OCI-LY1 (cell line): ENCODE measurements at regions not wholly inside any gene's neighbourhood (a gene's known extent, or its start where the extent isn't known, plus 50 kb on each side); places are given as distances from the start of the nearest gene placed in this dataset.

ENCODE experiments used
- H2AFZ ChIP-seq: fragments of 200-600 bp; sonication (generic), shearing (Covaris generic); 2 replicates; pipeline ENCODE4 v1.6.0; 2014; ENCODE audit warnings: antibody characterized with exemption, mild to moderate bottlenecking, low read length
- H3F3A ChIP-seq: fragments of 200-600 bp; sonication (generic), shearing (Covaris generic); 2 replicates; pipeline ENCODE4 v1.6.0; 2014; ENCODE audit warnings: mild to moderate bottlenecking, antibody characterized with exemption, low read length, moderate library complexity; ENCODE audit not compliant: insufficient read depth
- H3K27ac ChIP-seq: fragments of 200-600 bp; sonication (generic); 2 replicates; pipeline ENCODE4 v1.5.1; 2014; ENCODE audit warnings: low read length, mixed run types, mild to moderate bottlenecking, low read depth; ENCODE audit not compliant: poor library complexity, severe bottlenecking
- H3K27me3 ChIP-seq: fragments of 200-600 bp; sonication (generic); 2 replicates; pipeline ENCODE4 v1.6.0; 2014; ENCODE audit warnings: antibody characterized with exemption, mild to moderate bottlenecking, low read length, moderate library complexity; ENCODE audit not compliant: insufficient read depth
- H3K36me3 ChIP-seq: fragments of 200-600 bp; sonication (generic); 2 replicates; pipeline ENCODE4 v1.6.1; 2014; ENCODE audit warnings: mild to moderate bottlenecking, antibody characterized with exemption, low read length, moderate library complexity, mixed read lengths; ENCODE audit not compliant: insufficient read depth
- H3K4me1 ChIP-seq: fragments of 200-600 bp; sonication (generic); 2 replicates; pipeline ENCODE4 v1.5.1; 2014; ENCODE audit warnings: mild to moderate bottlenecking, low read length, moderate library complexity; ENCODE audit not compliant: insufficient read depth, severe bottlenecking
- H3K4me2 ChIP-seq: fragments of 200-600 bp; sonication (generic), shearing (Covaris generic); 2 replicates; pipeline ENCODE4 v1.6.1; 2014; ENCODE audit warnings: low read length
- H3K4me3 ChIP-seq: fragments of 200-600 bp; sonication (generic); 2 replicates; pipeline ENCODE4 v1.5.1; 2014; ENCODE audit warnings: low read length, low read depth, mild to moderate bottlenecking, mixed read lengths; ENCODE audit not compliant: poor library complexity, severe bottlenecking
- H3K79me2 ChIP-seq: fragments of 200-600 bp; shearing (Covaris generic); 2 replicates; pipeline ENCODE4 v1.6.1; 2016; ENCODE audit warnings: mixed run types, low read length, mixed read lengths; ENCODE audit not compliant: insufficient read depth
- H3K9ac ChIP-seq: fragments of 200-600 bp; sonication (generic), shearing (Covaris generic); 2 replicates; pipeline ENCODE4 v1.6.1; 2014; ENCODE audit warnings: mild to moderate bottlenecking, low read length, mixed read lengths
- H3K9me2 ChIP-seq: fragments of 200-600 bp; sonication (generic), shearing (Covaris generic); 2 replicates; pipeline ENCODE4 v1.6.1; 2014; ENCODE audit warnings: low read depth, mild to moderate bottlenecking, low read length, mixed read lengths
- H3K9me3 ChIP-seq: fragments of 200-600 bp; shearing (Covaris generic); 2 replicates; pipeline ENCODE4 v1.6.1; 2014; ENCODE audit warnings: low read length, mixed read lengths
- H4K20me1 ChIP-seq: fragments of 200-600 bp; sonication (generic), shearing (Covaris generic); 2 replicates; pipeline ENCODE4 v1.6.0; 2016; ENCODE audit warnings: mild to moderate bottlenecking, low read length; ENCODE audit not compliant: insufficient read depth
- CTCF ChIP-seq: fragments of 200-600 bp; sonication (generic), shearing (Covaris generic); IDR thresholded peaks from 2 replicates; pipeline ENCODE4 v1.5.1; 2017; ENCODE audit warnings: mild to moderate bottlenecking, antibody characterized with exemption, low read length, moderate library complexity, mixed read lengths
- EZH2 ChIP-seq: fragments of 200-600 bp; sonication (generic), shearing (Covaris generic); IDR thresholded peaks from 2 replicates; pipeline ENCODE4 v1.8.0; 2017; ENCODE audit warnings: borderline replicate concordance, mixed run types, mild to moderate bottlenecking, antibody characterized with exemption, low read length, moderate library complexity, mixed read lengths

- TF ChIP-seq EZH2 = no peak
- no peak for TF ChIP-seq CTCF
- Histone ChIP-seq H3K36me3 (no peaks in the 10 kb centered on the region), H4K20me1 (no peaks in the 10 kb centered on the region), H3K4me2 (no peak overlapping the region), H3K27ac (no peak overlapping the region), H3K79me2 (no peaks in the 10 kb centered on the region), H3K4me1 (no peaks in the 10 kb centered on the region), H3K9me3 (no peaks in the 10 kb centered on the region), H3F3A (no peaks in the 10 kb centered on the region), H2AFZ (no peak overlapping the region), H3K4me3 (no peak overlapping the region), H3K9ac (no peak overlapping the region), H3K27me3 (no peaks in the 10 kb centered on the region), H3K9me2 (no peaks in the 10 kb centered on the region)
Measured at GRCh38 chr17:6213859-6214258, 143.7 kb downstream of the WSCD1 start.

- H3K4me1 ChIP-seq = no peaks in the 10 kb centered on the region
- H3K4me2 ChIP-seq = no peak overlapping the region
- no peaks in the 10 kb centered on the region for H4K20me1 ChIP-seq
- H3K4me3 ChIP-seq = no peak overlapping the region
- H2AFZ ChIP-seq = no peak overlapping the region
- no peaks in the 10 kb centered on the region for H3K9me3 ChIP-seq
- H3K36me3 ChIP-seq = no peaks in the 10 kb centered on the region
- no peak for TF ChIP-seq CTCF
- TF ChIP-seq EZH2 = no peak
- H3K27ac ChIP-seq = no peak overlapping the region
- H3K79me2 ChIP-seq = no peaks in the 10 kb centered on the region
- H3K9me2 ChIP-seq = no peaks in the 10 kb centered on the region
- H3K27me3 ChIP-seq = no peaks in the 10 kb centered on the region
- no peaks in the 10 kb centered on the region for H3F3A ChIP-seq
- no peak overlapping the region for H3K9ac ChIP-seq
Measured at GRCh38 chr17:6212766-6213165, 142.6 kb downstream of the WSCD1 start.

DNA sequence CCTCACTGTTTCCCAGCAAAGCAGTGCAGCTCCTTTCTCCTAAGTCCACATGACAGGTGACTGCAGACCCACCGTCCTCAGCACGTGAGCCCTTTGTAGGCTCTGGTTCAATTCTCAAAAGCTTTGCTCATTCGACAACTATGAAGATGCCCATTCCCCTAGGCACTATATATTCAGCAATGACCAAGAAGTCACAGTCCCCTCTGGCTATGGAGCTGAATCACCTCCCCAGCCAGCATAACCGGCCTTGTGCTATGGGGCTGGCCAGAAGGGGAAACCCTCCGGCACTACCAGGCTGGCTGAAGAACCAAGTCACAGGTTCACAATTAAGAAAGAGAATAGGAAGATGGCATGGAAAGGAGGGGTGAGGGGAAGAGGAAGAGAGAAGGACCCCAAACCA, 139.7 kb downstream of the WSCD1 start:
- Histone ChIP-seq H3K27me3 (no peaks in the 10 kb centered on the region), H4K20me1 (no peaks in the 10 kb centered on the region), H3K4me3 (no peak overlapping the region), H3K9me2 (no peaks in the 10 kb centered on the region), H2AFZ (no peak overlapping the region), H3F3A (no peaks in the 10 kb centered on the region), H3K4me2 (no peak overlapping the region), H3K36me3 (no peaks in the 10 kb centered on the region), H3K27ac (no peak overlapping the region), H3K9ac (no peak overlapping the region), H3K4me1 (no peaks in the 10 kb centered on the region), H3K79me2 (no peaks in the 10 kb centered on the region), H3K9me3 (no peaks in the 10 kb centered on the region)
- TF ChIP-seq CTCF = no peak
- no peak for TF ChIP-seq EZH2
